NCI-H1105 treated with DMSO at 0.1 percent for 48 hours (cell line): ENCODE measurements at regions not wholly inside any gene's neighbourhood (a gene's known extent, or its start where the extent isn't known, plus 50 kb on each side); places are given as distances from the start of the nearest gene placed in this dataset.

ENCODE experiments used
- DNase-seq: peaks from one replicate; lab custom pipeline; 2025; lab: John Stamatoyannopoulos, UW

DNA sequence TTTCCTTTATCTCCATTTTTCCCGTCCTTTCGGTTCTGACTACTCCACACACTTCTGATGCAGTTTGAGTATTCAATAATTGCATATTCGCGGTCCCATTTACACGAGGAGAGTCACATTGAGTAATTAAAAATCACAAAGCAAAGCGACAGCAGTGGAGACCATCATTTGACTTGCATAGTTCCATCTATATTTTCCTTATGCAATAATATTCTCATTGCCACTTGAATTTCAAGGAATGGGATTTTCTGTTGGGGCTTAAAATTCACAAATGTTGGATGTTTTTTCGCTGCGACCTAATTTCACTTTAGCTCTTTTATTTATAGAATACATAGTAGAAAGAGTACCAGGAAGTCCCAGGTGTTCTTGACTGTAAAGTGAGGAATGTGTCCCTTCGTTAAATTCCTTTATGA is 186.8 kb downstream of the ZEB2 start:
- no peak for DNase-seq

DNA sequence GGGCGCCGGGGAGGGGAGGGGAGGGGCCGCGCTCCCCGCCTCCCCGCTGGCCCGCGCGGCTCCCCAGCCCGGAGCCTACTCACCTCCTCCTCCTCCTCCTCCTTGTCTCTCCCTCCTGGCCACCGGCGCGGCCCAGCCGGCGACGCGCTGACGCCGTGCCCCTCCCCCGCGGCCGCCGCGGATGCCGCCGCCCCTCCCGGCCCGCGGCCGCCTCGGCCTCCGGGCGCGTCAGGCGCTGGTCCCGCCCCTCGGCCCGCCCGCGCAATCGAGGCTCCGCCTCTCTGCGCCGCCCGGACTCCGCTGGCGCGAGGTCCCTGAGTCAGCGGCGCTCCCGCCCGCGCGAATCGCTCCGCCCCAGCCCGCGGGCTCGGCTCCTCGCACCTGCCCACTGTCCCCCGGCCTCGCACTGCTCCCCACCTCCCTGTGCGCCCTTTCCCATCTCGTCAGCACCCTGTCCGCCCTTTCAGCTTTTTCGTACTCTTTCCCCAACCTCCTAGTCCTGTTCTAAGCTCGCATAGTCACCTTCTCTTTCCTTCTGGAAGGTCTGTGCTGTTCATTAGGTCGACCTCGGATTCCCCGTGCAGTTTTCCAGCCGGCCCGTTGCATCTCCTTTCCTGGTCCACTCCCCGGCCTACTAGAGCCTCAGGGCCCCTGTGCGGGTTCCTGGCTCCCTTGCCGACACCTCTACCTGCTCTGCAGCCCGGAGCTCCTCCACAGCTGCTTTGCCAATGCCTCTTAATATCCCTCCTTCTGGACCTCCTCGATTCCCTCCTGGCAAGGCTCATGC is 187.4 kb downstream of the ZEB2 start:
- peak; percentile 73 for DNase-seq

DNA sequence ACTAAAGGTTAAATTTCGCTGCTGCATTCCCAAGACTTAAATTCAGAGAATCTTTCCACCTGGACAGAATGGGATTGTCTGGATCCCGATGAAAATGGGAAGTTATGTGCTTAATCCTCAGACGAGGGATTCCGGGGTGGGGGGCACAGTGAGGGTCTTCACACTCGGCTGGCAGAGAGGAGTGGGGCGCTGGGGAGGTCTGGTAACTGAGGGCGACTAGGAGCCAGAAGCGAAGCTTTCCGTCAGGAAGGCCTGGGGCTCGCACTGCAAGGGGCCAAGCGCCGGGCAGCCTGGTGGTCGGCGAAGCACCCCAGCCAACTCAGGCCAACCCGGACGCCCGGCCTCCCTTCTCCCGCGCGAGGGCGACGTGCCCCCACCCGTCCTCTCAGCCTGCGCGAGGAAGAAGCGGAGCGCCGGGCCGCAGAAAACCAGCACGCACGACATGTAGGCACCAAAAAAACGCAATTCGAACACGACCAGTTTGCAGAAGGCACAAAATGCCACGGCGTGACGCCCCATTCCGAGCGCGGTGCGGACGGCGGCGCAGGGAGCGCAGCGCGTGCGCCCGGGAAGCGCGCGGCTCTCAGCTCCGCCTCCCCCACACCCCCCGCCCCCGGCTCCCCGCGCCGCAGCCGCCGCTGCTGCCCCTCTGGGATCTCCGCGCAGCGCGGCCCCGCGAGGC is 188.1 kb downstream of the ZEB2 start:
- DNase-seq = no peak

DNA sequence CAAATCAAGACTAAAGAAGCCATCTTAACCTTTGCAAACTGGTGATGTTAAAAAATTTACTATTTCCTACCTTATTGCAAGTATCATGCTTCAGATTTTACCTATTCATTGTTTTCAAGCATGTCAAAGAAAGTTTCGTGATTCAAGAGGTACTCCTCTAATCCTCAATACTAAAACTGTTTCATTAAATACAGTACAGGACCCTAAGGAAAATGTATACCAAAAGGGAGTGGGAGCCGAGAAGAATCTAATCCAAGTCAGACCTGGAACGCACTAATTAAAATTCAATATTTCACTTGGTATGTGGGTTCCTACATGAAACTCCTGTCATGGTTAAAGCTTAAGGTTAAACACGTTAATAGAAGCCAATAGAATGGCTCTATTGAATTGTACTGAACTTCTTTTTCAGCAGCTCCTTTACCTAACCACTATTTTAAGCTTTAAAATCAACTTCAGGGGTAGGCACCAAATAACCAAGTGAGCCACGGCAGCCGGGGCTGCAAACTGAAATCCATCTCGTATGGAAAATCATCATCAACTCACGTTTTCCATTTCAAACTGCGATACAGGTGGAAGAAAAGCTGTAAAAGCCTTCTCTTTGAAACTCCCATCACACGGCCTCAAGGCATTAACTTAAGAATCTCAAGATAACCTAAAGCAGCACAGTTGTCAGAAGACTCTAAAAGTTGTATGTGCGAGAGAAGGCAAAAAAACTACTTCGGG is 188.8 kb downstream of the ZEB2 start:
- DNase-seq = peak; percentile 27

DNA sequence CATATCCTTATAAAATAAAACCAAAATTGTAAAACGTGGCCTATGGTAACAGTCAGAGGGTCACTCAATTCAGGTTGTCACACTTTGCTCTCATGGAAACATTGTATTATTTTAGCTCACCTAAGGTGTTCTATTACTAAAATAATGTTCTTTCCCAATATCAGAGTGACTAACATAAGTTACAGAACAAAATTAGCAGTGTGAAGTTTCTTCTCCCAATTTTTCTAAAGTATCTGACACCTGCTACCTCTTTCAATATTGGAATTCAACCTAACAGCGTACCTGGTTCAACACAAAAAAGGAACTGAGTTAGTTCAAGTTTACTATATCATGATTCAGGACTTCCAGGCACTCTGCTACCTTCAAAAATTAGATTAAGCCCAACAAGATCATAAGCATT is 190.4 kb downstream of the ZEB2 start:
- no peak for DNase-seq

DNA sequence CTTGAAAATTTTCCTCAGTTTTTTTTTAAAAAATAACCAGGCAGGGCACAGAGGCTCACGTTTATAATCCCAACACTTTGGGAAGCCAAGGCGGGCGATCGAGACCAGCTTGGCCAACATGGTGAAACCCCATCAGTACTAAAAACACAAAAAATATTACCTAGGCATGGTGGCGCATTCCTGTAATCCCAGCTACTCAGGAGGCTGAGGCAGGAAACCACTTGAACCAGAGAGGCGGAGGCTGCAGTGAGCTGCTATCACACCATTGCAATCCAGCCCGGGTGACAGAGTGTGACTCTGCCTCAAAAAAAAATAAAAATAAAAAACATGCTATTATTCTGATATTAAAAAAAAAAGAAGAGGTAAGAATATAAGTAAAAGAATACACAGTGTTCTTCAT is 191.0 kb downstream of the ZEB2 start:
- no peak for DNase-seq

DNA sequence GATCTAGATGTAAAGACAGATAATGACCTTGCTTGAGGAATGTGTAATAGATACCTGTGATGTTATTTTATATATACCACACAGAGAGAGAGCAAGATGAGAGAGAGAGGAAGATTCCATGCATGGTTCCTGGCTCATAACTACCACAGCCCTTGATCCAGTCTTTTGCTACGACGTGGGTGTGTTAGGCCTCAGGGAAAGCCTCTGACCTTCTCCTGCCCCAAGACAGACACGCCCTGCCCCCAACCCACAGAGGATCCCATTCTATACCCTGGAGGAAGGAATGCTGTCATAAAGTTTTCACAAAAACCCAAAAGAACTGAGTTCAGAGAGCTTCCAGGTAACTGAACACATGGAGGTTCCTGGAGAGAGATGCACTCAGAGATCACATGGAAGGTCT is 193.1 kb downstream of the ZEB2 start:
- no peak for DNase-seq

DNA sequence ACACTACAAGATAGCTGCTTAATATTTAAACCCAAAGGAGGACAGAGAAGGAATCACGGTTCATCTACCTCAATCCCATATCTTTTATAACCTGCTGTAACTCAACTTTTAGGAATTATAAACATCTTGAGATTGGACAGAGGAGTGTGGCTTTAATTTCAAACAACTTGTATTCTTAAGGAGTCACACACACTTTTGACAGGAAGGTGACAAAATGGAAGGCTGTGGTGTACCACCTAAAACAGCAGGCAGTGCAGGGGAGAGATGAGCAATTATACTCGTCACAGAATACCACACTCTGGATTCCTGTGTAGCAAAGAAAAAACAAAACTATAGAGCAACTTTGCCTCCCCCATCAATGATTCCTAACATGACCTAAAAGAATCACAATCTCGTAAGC is 194.8 kb downstream of the ZEB2 start:
- DNase-seq = no peak

DNA sequence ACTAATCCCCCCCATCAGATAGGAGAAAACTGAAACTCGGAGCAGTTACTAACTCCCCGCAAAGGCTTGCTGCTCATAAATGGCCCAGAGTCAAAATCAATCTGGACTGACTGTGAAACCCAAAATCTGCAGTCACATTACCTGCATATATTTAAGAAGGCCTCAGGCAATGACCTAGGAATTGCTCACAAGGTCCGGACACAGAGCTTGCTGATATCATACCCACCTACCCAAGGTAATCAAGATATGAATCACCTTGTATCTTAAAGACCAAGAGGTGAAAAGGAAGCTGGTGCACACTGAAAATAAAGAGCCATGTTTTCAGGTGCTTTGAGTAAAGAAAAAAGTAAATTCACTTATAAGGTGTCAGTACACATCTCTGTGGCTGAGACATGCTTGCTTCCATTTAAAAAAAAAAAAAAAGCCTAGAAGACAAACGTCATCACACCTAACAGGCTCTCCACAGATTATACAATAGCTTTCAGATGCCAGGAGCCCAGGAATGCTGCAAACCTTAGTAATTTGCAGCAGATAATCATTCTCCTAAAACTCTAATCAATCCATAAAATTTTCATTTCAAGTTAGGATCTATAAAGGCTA is 195.4 kb downstream of the ZEB2 start:
- DNase-seq = no peak

DNA sequence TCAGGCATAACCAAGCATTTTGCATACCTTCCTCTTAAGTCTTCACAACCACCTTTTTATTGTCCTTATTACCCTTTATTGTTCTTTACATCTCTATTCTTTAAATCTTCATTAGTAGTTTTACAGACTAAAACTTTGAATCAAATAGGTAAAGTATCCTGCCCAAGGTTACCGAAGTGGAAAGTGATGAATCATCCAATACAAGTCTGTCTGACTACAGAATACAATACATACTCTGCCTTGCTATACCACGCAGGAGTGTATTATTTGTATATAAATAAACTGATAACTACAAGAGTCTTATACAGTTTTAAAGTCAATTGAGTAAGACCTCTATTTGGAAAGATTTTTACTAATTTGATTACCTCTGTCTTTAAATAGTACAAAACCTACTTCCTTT is 196.0 kb downstream of the ZEB2 start:
- DNase-seq = no peak

DNA sequence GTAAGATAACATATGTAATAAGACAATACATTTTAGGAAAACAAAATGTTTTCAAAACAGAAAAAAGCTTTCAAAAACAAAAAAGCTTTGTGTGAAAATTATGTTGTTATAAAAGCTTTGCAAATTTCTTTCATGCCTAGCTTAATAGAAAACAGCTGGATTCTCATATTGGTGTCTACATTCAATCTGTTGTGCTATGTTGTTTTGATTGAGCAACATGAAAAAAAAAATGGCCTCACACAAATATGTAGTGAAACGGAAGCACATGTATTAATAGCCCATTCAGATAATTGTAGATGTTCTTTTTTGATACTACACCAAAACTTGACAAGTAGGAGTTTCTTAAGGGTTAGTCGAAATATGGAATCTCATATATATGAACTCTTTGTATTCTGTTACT is 197.5 kb downstream of the ZEB2 start:
- DNase-seq = no peak

DNA sequence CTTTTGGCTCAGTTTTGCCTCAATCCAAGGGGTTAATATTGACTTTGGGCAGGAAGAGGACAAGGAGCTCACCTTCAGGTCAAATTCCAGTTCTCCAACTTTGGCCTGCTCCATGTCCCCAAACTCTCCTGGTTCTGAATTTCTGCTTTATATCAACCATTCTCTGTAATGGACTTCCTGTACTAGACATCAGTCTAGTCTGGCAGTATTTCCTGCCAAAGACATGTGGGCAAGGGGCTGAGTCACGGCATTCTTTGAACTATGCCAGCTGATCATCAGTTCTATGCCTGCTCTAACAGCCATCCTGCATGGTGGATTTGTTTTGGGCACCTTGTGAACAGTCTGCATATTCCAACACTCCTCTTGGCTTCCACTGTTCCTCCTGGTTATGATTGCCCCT is 199.4 kb downstream of the ZEB2 start:
- DNase-seq = no peak

DNA sequence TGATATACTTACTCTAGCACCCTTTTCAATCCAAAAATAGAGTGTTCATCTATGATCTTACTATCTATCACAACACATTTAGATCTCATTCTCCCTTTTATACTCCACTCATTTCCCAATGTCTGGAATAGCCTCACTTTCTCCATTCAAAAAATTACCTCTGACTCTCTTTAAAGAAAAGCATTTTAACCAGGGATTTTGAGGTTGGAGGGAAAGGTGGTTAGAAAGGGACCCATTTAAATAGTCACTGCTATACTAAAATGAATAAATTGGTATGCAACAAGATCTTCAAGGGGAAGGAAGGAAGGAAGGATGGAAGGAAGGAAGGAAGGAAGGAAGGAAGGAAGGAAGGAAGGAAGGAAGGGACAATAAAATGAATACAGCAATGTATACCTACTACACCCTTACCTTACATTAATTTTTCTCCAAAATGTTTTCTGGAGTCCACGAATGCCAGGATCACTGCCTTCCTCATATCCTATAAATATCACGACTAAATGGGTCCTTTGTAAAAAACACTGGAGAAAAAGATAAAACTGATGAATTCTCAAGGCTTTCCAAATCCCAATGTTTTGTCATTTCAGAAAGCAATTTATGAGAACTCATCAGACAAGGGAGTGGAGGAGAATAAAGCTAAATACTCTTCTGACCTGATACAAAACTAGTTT is 202.7 kb downstream of the ZEB2 start:
- no peak for DNase-seq

DNA sequence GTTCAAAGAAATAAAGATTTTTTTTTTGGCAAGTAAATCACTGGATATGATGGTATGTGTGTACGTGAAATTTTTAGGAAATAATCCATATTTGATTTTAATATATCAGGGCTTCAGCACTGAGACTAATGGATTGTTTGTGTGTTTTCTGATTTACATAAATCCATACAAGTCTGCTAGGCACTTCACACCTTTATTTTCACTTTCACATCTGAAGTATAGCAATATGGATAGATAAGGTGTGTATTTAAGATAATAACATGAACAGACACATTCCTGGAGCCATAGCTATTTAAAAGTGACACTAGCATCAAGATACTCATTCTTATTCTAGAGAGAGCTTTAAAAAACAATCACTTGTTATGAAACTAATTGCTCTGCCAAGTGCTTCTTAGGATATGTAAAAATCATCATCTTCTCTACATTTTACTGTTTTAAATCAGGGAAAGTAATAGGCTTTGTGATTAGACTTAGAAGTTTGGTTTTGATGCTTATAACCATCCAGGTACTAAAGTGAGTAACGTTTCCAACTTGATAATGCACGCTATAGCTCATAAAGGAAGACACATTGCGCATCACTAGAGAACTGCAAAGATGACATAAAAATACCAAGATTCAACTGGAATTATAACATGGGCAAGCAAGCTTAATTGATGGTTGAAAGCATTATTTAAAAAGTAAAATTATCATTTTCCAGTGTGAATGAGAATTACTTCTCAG is 208.9 kb downstream of the ZEB2 start:
- DNase-seq = no peak

DNA sequence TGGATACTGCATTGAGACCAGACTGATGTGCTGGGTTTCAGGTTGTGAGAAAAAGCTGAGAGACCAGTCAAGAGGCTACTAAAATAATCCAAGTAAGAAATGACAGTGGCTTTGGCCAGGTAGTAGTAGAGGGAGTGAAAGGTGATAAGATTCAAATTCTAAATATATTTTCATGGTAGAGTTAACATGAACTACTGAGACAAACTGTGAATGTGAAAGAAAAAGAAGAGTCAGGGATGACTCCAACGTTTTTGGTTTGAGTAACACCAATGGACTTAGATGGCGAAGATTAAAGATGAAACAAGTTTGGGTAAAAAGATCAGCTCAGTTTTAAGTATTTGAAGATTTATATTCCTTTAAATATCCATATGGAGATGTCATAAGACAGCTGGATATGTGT is 209.4 kb downstream of the ZEB2 start:
- DNase-seq = no peak

DNA sequence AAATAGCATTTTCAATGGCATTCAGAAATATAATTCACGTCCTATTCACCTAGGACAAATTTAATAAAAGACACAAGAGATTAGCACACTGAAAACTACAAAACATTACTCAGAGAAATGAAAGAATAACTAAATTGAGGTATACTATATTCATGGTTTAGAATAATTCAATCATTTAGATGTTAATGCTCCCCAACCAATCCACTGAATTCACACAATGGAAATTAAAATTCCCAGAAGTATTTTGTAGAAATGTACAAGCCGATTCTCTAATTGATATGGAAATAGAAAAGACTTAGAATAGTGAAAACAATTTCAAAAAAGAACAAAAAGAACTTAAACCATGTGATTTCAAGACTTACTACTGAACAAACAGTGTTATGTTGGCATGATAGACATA is 212.2 kb downstream of the ZEB2 start:
- no peak for DNase-seq

DNA sequence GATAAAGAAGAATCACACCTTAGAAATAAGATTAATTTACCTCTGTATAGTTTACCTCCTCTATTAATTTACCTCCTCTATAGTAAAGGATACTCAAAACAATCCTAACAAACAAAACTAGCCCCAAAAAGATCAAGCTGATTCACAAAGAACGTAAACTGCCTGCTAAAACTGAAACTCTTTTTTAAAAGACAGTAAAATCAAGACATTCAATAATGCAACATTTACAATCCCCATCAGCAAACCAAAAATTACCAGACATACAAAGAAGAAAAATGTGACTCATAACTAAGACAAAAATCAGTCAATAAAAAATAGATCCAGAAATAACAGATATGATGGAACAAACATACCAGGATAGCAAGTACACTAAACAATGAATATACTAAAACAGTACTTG is 215.7 kb downstream of the ZEB2 start:
- no peak for DNase-seq

DNA sequence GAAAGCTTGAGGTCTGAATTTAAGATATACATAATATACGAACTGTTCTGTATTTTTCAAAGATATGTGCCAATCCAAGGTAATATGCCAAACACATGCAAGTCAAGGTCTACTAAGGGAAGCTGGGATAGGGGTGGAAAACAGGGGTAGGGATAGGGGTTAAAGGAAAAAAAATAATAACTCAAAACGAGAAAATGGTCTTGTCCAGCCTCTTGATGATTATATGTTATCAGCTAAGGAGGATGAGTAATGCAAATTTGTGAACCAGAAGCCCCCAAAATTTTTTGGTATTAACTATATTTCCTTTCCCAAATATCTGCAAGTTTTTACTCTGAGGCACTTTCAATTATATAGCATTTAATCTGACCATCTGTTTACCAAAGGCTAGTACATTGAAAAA is 219.3 kb downstream of the ZEB2 start:
- DNase-seq = no peak

DNA sequence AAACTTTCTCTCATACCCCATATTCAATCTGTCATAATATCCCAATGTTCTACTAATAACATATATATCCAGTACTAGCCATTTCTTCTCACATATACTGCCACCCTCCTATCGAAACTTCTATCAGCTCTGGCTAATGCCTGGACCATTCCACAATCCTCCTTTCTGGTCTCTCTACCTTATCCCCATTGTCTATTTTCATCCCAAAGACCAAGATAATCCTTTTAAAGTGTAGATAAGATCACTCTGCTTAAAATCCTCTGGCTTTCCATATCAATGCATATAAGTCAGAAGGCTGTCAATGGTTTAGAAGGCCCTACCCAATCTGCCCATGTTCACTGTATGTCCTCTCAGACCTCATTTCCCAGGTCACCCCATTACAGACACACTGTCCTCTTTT is 229.6 kb downstream of the ZEB2 start:
- DNase-seq = no peak

DNA sequence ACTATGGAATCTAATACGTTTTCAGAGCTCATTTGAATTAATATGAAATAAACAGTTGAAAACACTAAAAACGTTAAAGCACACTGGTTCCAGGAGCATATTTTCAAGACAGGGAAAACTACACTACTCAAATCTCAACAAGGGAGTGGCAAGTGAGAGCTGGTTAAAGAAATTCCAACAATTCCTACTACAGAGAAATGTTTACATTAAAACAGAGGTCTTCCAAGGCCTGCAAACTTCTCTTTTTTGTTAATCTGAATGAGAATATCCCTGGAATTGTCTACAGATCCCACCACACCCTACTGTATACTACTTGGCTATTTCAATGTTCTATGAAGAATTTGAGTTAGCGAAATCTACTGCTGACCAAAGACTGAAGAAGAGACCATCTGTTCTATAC is 231.5 kb downstream of the ZEB2 start:
- no peak for DNase-seq

DNA sequence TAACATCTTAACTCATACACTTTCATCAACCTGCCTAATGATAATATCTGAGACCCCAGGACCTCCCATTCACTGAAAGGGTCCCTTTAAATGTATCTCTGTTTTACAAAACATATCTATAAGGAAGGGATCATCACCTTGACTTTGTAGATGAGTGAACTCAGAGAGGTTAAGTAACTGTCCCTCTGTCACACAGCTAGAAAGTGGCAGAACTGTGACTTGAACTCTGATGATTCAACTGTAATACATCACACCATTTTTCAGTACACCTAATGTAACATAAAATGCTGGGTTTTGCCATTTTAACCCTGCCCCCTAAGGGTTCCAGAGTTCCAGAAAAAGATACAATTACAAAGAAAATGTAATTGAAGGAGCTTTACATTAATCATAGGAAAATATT is 234.6 kb downstream of the ZEB2 start:
- no peak for DNase-seq

DNA sequence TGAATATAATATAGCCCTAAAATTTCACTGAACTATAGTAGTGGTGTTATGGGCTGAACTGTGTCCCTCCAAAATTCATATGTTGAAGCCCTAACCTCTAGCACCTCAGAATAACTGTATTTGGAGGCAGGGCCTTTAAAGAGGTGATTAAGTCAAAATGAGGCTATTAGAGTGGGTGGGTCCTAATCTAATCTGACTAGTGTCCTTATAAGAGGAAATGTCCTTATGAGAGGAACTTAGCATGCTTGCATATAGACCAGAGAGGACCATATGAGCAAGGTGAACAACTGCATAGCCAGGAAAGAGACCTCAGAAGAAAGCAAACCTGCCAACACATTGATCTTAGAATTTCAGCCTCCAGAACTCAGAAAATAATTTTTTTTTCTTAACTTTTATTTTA is 238.4 kb downstream of the ZEB2 start:
- no peak for DNase-seq
